RWPE1 (cell line): ENCODE measurements at regions not wholly inside any gene's neighbourhood (a gene's known extent, or its start where the extent isn't known, plus 50 kb on each side); places are given as distances from the start of the nearest gene placed in this dataset.

Experiments
- CTCF ChIA-PET: fragments of 350-600 bp; sonication (Branson Sonifier 250); formaldehyde crosslinking; extraction: SDS; loops from one replicate; lab custom pipeline; 2021; lab: Yijun Ruan, JAX
- POLR2A ChIA-PET: fragments of 400-600 bp; formaldehyde crosslinking; extraction: SDS; loops from one replicate; lab custom pipeline; 2020; ENCODE audit warnings: antibody characterized with exemption; ENCODE audit not compliant: low non-redundant PET; lab: Yijun Ruan, JAX
- DNase-seq: peaks from one replicate; pipeline ENCODE4 v3.0.0; 2012; ENCODE audit warnings: low spot score
- H3K27ac ChIP-seq: fragments of 450-650 bp; 2 replicates; pipeline ENCODE4 v1.5.1; 2017
- TF ChIP-seq, protein P1 (sequence below): fragments of 450-650 bp; conservative IDR thresholded peaks from 2 replicates; pipeline ENCODE4 v1.5.1; 2017; ENCODE audit warnings: low read depth, mild to moderate bottlenecking

DNA sequence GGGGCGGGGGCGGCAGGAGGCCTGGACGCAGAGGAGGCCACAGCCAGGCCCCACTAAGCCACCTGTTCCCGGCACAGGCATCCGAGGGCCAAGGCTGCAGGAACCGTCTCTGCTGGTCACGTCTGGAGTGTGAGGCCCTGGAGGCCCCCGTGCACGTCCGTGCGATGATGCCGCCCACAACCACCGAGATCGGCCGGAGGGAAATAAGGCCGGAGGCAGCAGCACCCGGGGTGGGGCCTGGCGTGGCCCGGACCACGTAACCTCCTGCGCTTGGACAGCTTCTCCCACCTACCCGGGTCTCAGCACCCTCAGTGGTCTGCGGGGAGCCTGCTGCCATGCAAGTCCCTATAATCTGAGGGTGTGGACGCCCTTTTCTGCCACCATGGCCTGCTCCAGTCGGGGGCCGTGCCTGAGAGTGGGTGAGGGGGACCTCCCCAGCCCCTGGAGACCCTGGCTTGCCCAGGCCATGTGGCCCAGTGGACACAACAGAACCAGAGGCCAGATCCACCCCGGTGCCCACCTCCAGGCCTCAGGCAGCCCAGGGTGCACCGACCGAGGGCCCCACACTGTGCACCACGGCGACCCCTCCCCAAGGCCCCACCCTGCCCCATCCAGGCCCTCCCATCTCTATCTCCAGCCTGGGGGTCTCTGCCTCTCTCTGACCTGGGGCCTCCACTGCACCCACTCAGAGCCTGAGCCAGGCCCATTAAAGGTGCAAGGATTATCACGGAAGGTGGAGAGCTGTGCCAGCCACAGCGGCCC, 83.1 kb downstream of the PDGFA start:
- no peak for DNase-seq
- peak overlapping the region; percentile 80 for H3K27ac ChIP-seq
- ChIA-PET CTCF (no interaction called here), POLR2A (no interaction called here)
- TF ChIP-seq, protein P1, sequence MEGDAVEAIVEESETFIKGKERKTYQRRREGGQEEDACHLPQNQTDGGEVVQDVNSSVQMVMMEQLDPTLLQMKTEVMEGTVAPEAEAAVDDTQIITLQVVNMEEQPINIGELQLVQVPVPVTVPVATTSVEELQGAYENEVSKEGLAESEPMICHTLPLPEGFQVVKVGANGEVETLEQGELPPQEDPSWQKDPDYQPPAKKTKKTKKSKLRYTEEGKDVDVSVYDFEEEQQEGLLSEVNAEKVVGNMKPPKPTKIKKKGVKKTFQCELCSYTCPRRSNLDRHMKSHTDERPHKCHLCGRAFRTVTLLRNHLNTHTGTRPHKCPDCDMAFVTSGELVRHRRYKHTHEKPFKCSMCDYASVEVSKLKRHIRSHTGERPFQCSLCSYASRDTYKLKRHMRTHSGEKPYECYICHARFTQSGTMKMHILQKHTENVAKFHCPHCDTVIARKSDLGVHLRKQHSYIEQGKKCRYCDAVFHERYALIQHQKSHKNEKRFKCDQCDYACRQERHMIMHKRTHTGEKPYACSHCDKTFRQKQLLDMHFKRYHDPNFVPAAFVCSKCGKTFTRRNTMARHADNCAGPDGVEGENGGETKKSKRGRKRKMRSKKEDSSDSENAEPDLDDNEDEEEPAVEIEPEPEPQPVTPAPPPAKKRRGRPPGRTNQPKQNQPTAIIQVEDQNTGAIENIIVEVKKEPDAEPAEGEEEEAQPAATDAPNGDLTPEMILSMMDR = no peak

DNA sequence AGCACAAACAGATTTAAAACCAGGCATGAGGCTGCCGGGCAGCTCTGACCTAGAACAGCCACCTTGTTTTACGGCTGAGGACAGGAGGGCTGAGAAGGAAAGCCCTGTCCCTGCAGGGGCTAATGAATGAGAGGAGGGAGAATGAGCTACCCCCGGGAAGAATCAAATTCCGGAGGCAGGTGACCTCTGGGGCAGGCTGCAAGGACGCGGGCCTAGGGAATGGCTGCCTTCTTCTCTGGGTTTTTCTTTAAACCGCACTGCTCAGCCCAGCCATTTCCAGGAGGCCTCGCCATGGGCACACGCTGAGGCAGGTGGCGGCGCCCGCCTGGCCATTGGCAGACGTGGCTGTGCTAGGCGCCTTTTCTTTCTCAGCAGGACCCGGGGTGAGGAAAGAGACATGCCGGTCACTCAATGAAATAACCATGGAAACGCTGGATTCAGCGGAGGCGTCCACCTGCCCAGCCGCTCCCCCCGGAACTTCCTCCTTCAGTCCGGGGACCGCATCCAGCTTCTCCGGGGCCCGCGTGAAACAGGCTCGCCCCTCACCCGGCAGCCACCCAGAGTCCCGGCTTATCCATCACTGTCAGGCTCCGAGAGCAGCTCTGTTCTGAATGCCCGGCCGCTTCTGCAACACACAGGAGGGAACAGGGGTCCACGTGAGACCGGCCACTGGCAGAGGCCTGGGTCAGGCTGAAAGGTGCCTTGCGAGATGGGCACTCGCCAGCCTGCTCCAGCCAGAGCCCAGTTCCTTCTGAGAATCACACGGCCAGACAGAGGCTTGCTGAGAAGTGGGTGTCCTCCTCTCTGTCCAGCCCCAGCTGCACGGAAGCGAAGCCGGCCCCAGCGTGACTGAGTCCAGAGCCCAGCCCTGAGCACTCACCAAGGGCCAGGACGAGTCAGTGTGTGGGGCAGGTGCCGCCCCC, 82.1 kb downstream of the PDGFA start:
- ChIA-PET POLR2A (no interaction called here), CTCF (interaction anchor here (0.6 kb wide), 2 partner anchors 47 to 78 kb away, joined by 3 read pairs; no protein-coding TSS in a partner anchor)
- no peak for DNase-seq
- TF ChIP-seq, protein P1 = no peak
- peak overlapping the region; percentile 80 for H3K27ac ChIP-seq

DNA sequence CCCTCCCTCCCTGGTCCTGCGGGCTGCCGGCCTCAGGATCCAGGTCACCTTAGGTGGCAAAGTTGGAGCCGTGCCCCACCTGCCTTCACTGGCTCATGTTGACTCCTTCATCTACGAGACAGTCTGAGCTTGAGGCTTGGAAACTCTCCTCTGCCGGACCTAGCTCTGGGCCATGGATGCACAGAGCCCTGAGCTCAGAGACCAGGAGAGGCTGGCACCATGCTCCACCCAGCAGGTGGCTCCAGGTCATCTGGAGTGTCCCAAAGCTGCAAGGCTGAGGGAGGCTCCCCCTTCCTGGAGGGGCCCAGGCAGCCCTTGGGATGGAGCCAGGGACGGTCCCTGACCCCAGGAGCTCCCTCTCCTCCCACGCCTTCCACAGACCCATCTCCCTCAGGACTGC, 81.3 kb downstream of the PDGFA start:
- TF ChIP-seq, protein P1 = no peak
- POLR2A ChIA-PET = no interaction called here
- H3K27ac ChIP-seq = no peak overlapping the region
- DNase-seq = no peak
- CTCF ChIA-PET = interaction anchor here (0.6 kb wide), 1 partner anchor 78 kb away, joined by 3 read pairs; no protein-coding TSS in a partner anchor

DNA sequence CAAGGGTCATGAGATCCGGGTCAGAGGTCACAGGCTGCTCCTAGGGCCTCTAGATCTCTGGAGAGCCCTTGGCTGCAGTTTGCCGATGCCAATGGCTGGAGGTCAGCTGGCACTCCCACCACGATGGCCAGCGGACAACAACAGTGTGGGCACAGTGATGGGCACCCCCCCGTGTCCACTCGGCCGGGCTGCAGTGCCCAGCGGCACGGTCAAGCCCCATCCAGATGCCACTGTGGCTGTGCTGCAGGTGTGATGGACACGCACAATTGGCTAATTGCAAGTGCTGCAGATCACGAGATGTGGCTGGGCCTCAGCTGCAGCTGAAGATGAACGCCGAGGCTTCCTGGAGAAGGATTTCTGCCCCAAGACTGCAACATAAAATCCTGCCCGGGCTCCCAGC, 80.7 kb downstream of the PDGFA start:
- ChIA-PET CTCF (no interaction called here), POLR2A (no interaction called here)
- no peak for DNase-seq
- TF ChIP-seq, protein P1 = no peak
- H3K27ac ChIP-seq = no peak overlapping the region

DNA sequence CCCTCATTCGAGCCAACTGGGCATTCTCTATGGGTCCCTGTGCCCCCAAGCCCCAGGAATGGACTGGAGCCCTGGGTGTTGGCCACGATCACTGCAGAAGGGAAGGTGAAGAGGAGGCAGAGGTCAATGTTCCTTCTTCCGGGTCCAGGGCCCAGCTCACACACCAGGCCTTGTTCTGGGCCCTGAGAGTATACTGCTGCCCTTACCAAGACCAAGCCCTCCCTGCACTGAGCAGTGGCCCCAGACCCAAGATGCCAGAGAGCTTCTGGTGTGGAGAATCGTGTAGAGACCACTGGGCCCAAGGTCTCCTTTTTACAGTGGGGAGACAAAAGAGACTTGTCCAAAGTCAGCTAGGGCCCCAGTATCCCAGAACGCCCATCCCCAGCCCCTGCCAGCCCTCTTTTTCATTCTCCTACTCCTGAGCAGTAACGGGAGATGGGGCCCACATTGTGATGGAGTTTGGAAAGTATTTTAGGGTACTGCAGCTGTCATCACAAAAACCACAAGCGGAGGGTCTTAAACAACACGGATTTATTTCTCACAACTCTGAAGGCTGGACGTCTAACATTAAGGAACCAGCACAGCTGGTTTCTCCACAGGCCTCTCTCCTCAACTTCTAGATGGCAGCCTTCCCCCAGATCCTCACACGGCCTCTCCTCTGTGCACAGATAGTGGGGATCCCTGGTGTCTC, 79.4 kb downstream of the PDGFA start:
- TF ChIP-seq, protein P1 = no peak
- no peak overlapping the region for H3K27ac ChIP-seq
- DNase-seq = no peak
- POLR2A ChIA-PET = no interaction called here
- CTCF ChIA-PET = interaction anchor here (0.6 to 0.8 kb wide), 2 partner anchors 9 to 288 kb away, joined by 3 read pairs; no protein-coding TSS in a partner anchor
